LNCaP clone FGC (cell line): ENCODE measurements at regions not wholly inside any gene's neighbourhood (a gene's known extent, or its start where the extent isn't known, plus 50 kb on each side); places are given as distances from the start of the nearest gene placed in this dataset.
"Not testable (repeated sequence)": the region's sequence is repeated elsewhere in the genome, so short reads cannot be mapped to it uniquely, and the experiment has no call there.

ENCODE experiments used
- DNase-seq: peaks from one replicate; pipeline ENCODE4 v3.0.0-alpha.2; 2011; ENCODE audit warnings: low read depth
- H3K4me3 ChIP-seq: 2 replicates; pipeline ENCODE4 v1.5.1; 2011; ENCODE audit warnings: mild to moderate bottlenecking, low read depth, low read length, control low read depth
- CTCF ChIP-seq: IDR thresholded peaks from 2 replicates; pipeline ENCODE4 v1.5.1; 2012; ENCODE audit warnings: mild to moderate bottlenecking; ENCODE audit not compliant: control insufficient read depth, insufficient read depth; ENCODE audit errors: extremely low read depth

- TF ChIP-seq CTCF: no peak
- no peak overlapping the region for H3K4me3 ChIP-seq
- DNase-seq: no peak
These were observed 50.8 kb upstream of the ECHDC3 start for GRCh38 chr10:11691319-11691755.

GRCh38 chr10:11689945-11690736 lies 52.0 kb upstream of the ECHDC3 start:
- H3K4me3 ChIP-seq: no peak overlapping the region
- no peak for DNase-seq
- TF ChIP-seq CTCF: no peak

- not testable (repeated sequence) for DNase-seq, H3K4me3 ChIP-seq
These were observed 53.8 kb upstream of the ECHDC3 start for GRCh38 chr10:11688448-11688795.

GRCh38 chr10:11687779-11688447 lies 54.3 kb upstream of the ECHDC3 start:
- peak; percentile 75 for DNase-seq
- no peak overlapping the region for H3K4me3 ChIP-seq
- no peak for TF ChIP-seq CTCF

GRCh38 chr10:11687357-11687771 lies 54.8 kb upstream of the ECHDC3 start:
- TF ChIP-seq CTCF: no peak
- no peak overlapping the region for H3K4me3 ChIP-seq
- DNase-seq: peak; percentile 26

- TF ChIP-seq CTCF: no peak
- H3K4me3 ChIP-seq: no peak overlapping the region
- DNase-seq: peak; percentile 68
These were observed 56.4 kb upstream of the ECHDC3 start for GRCh38 chr10:11685787-11686218.

GRCh38 chr10:11684717-11685645 lies 57.2 kb upstream of the ECHDC3 start:
- no peak overlapping the region for H3K4me3 ChIP-seq
- DNase-seq: peak; percentile 28
- no peak for TF ChIP-seq CTCF

- not testable (repeated sequence) for H3K4me3 ChIP-seq, DNase-seq
These were observed 57.9 kb upstream of the ECHDC3 start for GRCh38 chr10:11684341-11684716.
